AG04450 (cell line): ENCODE measurements at regions not wholly inside any gene's neighbourhood (a gene's known extent, or its start where the extent isn't known, plus 50 kb on each side); places are given as distances from the start of the nearest gene placed in this dataset.

Source experiments
- CTCF ChIA-PET: fragments of 300-600, 350-600 bp; formaldehyde crosslinking; extraction: SDS; loops from one replicate; lab custom pipeline; 2022; ENCODE audit warnings: antibody characterized with exemption, inconsistent platforms; lab: Charles Lee
- POLR2A ChIA-PET: fragments of 350-600 bp; formaldehyde crosslinking; extraction: SDS; loops from one replicate; lab custom pipeline; 2021; ENCODE audit warnings: antibody characterized with exemption, inconsistent platforms; lab: Yijun Ruan, JAX
- DNase-seq: peaks from one replicate; pipeline ENCODE4 v3.0.0-alpha.2; 2011; ENCODE audit warnings: low read depth, low spot score
- H3K27ac ChIP-seq: one replicate; pipeline ENCODE4 v1.5.1; 2012; ENCODE audit warnings: low read depth, low read length, control low read depth
- H3K27me3 ChIP-seq: one replicate; pipeline ENCODE4 v1.6.0; 2012; ENCODE audit warnings: low read length; ENCODE audit not compliant: control insufficient read depth, insufficient read depth
- H3K4me3 ChIP-seq: 2 replicates; pipeline ENCODE4 v1.5.1; 2011; ENCODE audit warnings: mild to moderate bottlenecking, low read depth, low read length, control low read depth
- H3K9me3 ChIP-seq: 2 replicates; pipeline ENCODE4 v1.5.1; 2012; ENCODE audit warnings: low read length; ENCODE audit not compliant: control insufficient read depth, insufficient read depth
- TF ChIP-seq, protein P1 (sequence below): IDR thresholded peaks from 2 replicates; pipeline ENCODE4 v1.5.1; 2011; ENCODE audit warnings: low read depth, low read length, control low read depth, inconsistent platforms

DNA sequence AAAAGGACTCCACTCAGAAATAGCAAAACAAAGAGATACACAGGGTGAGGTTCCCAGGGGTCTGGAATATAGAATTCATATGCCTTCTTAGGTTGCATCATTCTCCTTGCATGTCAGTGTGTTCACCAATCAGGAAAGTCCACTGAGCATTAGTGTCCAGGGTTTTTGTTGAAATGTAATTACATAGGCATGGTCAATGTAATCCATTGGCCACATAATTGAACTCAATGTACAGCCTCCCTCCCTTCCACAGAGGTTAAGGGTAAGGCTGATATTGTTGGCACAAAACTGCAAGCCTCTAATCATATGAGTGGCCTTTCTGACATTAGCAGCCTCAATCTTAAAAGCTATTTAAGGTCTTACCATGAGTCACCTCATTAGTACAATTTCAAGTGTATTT, 736.1 kb upstream of the VSTM2A start:
- Histone ChIP-seq H3K27me3 (no peaks in the 10 kb centered on the region), H3K27ac (no peak overlapping the region), H3K4me3 (no peak overlapping the region), H3K9me3 (peaks cover 12% of the 10 kb centered on the region)
- ChIA-PET POLR2A (no interaction called here), CTCF (no interaction called here)
- TF ChIP-seq, protein P1, sequence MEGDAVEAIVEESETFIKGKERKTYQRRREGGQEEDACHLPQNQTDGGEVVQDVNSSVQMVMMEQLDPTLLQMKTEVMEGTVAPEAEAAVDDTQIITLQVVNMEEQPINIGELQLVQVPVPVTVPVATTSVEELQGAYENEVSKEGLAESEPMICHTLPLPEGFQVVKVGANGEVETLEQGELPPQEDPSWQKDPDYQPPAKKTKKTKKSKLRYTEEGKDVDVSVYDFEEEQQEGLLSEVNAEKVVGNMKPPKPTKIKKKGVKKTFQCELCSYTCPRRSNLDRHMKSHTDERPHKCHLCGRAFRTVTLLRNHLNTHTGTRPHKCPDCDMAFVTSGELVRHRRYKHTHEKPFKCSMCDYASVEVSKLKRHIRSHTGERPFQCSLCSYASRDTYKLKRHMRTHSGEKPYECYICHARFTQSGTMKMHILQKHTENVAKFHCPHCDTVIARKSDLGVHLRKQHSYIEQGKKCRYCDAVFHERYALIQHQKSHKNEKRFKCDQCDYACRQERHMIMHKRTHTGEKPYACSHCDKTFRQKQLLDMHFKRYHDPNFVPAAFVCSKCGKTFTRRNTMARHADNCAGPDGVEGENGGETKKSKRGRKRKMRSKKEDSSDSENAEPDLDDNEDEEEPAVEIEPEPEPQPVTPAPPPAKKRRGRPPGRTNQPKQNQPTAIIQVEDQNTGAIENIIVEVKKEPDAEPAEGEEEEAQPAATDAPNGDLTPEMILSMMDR = no peak
- no peak for DNase-seq

DNA sequence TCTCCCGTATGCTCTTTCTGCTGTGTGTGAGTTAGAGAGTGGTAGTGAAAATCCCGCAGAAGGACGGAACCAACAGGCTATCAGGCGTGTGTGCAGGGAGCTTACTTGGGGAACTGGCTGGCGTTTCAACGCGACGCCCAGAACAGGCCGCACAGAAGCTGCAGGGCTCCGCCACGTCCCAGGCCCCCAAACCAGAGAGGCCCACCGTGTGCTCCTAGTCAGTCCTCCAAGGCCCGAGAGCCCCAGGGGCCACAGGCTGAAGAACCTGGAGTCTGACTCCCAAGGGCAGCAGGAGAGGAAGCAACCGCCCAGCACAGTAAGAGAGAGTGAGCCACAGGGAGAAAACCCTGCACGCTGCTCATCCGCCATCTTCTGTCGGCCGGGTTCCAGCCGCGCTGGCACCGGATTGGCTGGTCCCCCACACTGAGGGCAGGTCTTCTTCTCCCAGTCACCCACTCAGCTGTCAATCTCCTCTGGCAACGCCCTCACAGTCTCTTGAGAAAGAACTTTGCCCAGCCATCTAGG, 730.6 kb upstream of the VSTM2A start:
- DNase-seq = no peak
- no peak overlapping the region for H3K4me3 ChIP-seq

DNA sequence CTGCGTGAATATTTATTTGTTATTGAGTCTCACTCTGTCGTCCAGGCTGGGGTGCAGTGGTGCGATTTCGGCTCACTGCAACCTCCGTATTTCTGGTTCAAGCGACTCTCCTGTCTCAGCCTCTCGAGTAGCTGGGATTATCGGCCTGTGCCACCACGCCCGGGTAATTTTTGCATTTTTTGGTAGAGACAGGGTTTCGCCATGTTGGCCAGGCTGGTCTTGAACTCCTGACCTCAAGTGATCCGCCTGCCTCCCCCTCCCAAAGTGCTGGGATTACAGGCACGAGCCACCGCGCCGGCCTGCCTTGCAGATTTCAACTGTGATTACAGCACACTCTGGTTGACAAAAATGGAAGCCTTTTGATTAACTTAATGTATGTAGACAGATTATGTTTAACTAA, 730.0 kb upstream of the VSTM2A start:
- Histone ChIP-seq H3K27ac (no peak overlapping the region), H3K27me3 (no peaks in the 10 kb centered on the region), H3K4me3 (no peak overlapping the region), H3K9me3 (peaks cover 11% of the 10 kb centered on the region)
- DNase-seq = no peak
- ChIA-PET POLR2A (no interaction called here), CTCF (no interaction called here)
- TF ChIP-seq, protein P1 = no peak

More for the DNA sequence above, 730.6 kb upstream of the VSTM2A start:
- H3K27me3 ChIP-seq = no peaks in the 10 kb centered on the region
- ChIA-PET CTCF (no interaction called here), POLR2A (no interaction called here)
- TF ChIP-seq, protein P1 = no peak
- peaks cover 13% of the 10 kb centered on the region for H3K9me3 ChIP-seq
- no peak overlapping the region for H3K27ac ChIP-seq

DNA sequence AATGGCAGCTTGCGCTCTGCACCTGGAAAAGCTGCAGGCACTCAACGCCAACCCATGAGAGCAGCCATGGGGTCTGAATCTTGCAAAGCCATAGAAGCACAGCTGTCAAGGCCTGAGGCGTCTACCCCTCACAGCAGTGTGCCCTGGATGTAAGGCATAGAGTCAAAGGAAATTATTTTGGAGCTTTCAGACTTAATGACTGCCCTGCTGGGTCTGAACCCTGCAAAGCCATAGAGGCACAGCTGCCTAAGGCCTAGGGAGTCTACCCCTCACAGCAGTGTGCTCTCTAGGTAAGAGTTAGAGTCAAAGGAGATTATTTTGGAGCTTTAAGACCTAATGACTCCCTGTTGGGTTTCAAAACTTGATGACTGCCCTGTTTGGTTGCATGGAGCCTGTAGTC, 706.9 kb upstream of the VSTM2A start:
- Histone ChIP-seq H3K4me3 (no peak overlapping the region), H3K27me3 (no peaks in the 10 kb centered on the region), H3K27ac (no peak overlapping the region), H3K9me3 (peaks cover 8% of the 10 kb centered on the region; the same call in 1 of the 2 replicates)
- POLR2A ChIA-PET = no interaction called here
- TF ChIP-seq, protein P1 = no peak
- CTCF ChIA-PET = no interaction called here
- no peak for DNase-seq

DNA sequence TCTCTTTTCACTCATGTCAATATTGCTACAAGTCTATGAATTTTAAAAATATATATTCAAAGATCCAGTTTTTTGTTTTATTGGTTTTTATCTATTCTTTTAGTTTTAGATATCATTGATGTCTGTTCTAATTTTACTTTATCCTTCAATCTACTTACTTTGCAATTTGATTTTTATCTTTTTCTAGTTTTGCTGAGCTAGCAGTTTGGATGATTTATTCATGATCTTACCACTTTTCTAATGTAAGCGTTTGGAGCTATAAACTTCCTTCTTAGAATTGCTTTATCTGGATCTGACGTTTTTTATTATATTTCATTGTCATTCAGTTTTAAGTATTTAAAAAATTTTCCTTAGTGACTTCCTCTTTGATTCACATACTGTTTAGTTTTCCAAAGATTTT, 664.5 kb upstream of the VSTM2A start:
- Histone ChIP-seq H3K9me3 (peaks cover 14% of the 10 kb centered on the region; the same call in 1 of the 2 replicates), H3K4me3 (no peak overlapping the region), H3K27me3 (no peaks in the 10 kb centered on the region), H3K27ac (no peak overlapping the region)
- CTCF ChIA-PET = no interaction called here
- DNase-seq = no peak
- POLR2A ChIA-PET = no interaction called here
- TF ChIP-seq, protein P1 = no peak
